Endothelial cell of umbilical vein (primary cell): ENCODE measurements at regions not wholly inside any gene's neighbourhood (a gene's known extent, or its start where the extent isn't known, plus 50 kb on each side); places are given as distances from the start of the nearest gene placed in this dataset.

Experiments used
- BruUV-seq: library from RNA; stranded (reverse); fragments of 400-500 nt; replicated peaks from 2 replicates; lab custom pipeline; 2021; lab: Mats Ljungman, UMichigan
- CTCF ChIA-PET: fragments of 300-600, 350-600 bp; sonication (Branson Sonifier 250); formaldehyde crosslinking; loops from one replicate; lab custom pipeline; 2021; ENCODE audit warnings: antibody characterized with exemption, inconsistent platforms; lab: Charles Lee
- POLR2A ChIA-PET: fragments of 300-600, 350-600 bp; sonication (Branson Sonifier 250); formaldehyde crosslinking; loops from one replicate; lab custom pipeline; 2021; ENCODE audit warnings: antibody characterized with exemption, inconsistent platforms; lab: Charles Lee
- DNase-seq: peaks from one replicate; pipeline ENCODE4 v3.0.0-alpha.2; 2011; ENCODE audit warnings: low read depth, low spot score
- FAIRE-seq: peaks from 2 replicates; lab custom pipeline; 2011; peaks lifted over from hg19 to GRCh38; lab: Jason Lieb, UNC
- H2AFZ ChIP-seq: 2 replicates; pipeline ENCODE4 v1.6.0; 2012; ENCODE audit warnings: low read depth, low read length, control low read depth, inconsistent platforms
- H3K27ac ChIP-seq: 2 replicates; pipeline ENCODE4 v1.5.1; 2011; ENCODE audit warnings: low read depth, mild to moderate bottlenecking, control low read depth, low read length, moderate library complexity; ENCODE audit not compliant: insufficient read depth
- H3K27me3 ChIP-seq, 2 experiments: 2 replicates each; pipeline versions ENCODE4 v1.6.0 to v1.6.1; 2011; ENCODE audit warnings: low read length in 2 of 2, mixed read lengths in 1 of 2; ENCODE audit not compliant: control insufficient read depth in 2 of 2, insufficient read depth in 2 of 2
- H3K36me3 ChIP-seq, 2 experiments: 2 replicates in 1 of 2; 3 replicates in 1 of 2; pipeline ENCODE4 v1.5.1; 2011; ENCODE audit warnings: low read length in 2 of 2, mild to moderate bottlenecking in 1 of 2, moderate library complexity in 1 of 2; ENCODE audit not compliant: control insufficient read depth in 2 of 2, insufficient read depth in 2 of 2; ENCODE audit errors: extremely low read depth in 1 of 2
- H3K4me1 ChIP-seq: 3 replicates; pipeline ENCODE4 v1.5.1; 2011; ENCODE audit warnings: mild to moderate bottlenecking, low read length; ENCODE audit not compliant: control insufficient read depth, insufficient read depth; ENCODE audit errors: extremely low read depth
- H3K4me2 ChIP-seq: 2 replicates; pipeline ENCODE4 v1.6.1; 2011; ENCODE audit warnings: low read length, control low read depth, mixed read lengths; ENCODE audit not compliant: insufficient read depth
- H3K4me3 ChIP-seq, 3 experiments: fragments of 200-600 bp in 1 of 3; sonication (generic), shearing (Covaris generic) in 1 of 3; replicated peaks in 1 of 3; 2 replicates each; pipeline ENCODE4 v1.5.1; 2011 to 2016; ENCODE audit warnings: control low read depth in 3 of 3, low read length in 3 of 3, mild to moderate bottlenecking in 2 of 3, inconsistent platforms in 1 of 3, low read depth in 1 of 3, moderate library complexity in 1 of 3; ENCODE audit not compliant: insufficient read depth in 1 of 3
- H3K79me2 ChIP-seq: 2 replicates; pipeline ENCODE4 v1.6.0; 2012; ENCODE audit warnings: low read length, inconsistent platforms; ENCODE audit not compliant: control insufficient read depth, insufficient read depth
- H3K9ac ChIP-seq: replicated peaks from 2 replicates; pipeline ENCODE3; 2011; ENCODE audit warnings: low read length, control low read depth; ENCODE audit not compliant: insufficient read depth; ENCODE audit errors: extremely low read depth
- H3K9me1 ChIP-seq: replicated peaks from 3 replicates; pipeline ENCODE4 v1.6.0; 2011; ENCODE audit warnings: mild to moderate bottlenecking, low read length; ENCODE audit not compliant: control insufficient read depth, insufficient read depth; ENCODE audit errors: extremely low read depth
- H3K9me3 ChIP-seq: replicated peaks from 2 replicates; pipeline ENCODE4 v1.5.1; 2012; ENCODE audit warnings: low read length, inconsistent platforms; ENCODE audit not compliant: control insufficient read depth, insufficient read depth
- H4K20me1 ChIP-seq: replicated peaks from 2 replicates; pipeline ENCODE3; 2011; ENCODE audit warnings: mild to moderate bottlenecking, low read length; ENCODE audit not compliant: control insufficient read depth, insufficient read depth; ENCODE audit errors: extremely low read depth
- EZH2 ChIP-seq: IDR thresholded peaks from 2 replicates; pipeline ENCODE4 v1.6.1; 2012; ENCODE audit warnings: borderline replicate concordance, low read depth, mild to moderate bottlenecking, moderate library complexity, low read length, inconsistent platforms; ENCODE audit not compliant: severe bottlenecking
- FOS ChIP-seq: IDR thresholded peaks from 2 replicates; pipeline ENCODE4 v1.6.1; 2011; ENCODE audit warnings: mild to moderate bottlenecking, low read length, moderate library complexity, borderline replicate concordance; ENCODE audit not compliant: insufficient read depth
- GATA2 ChIP-seq: IDR thresholded peaks from 2 replicates; pipeline ENCODE4 v1.7.0; 2011; ENCODE audit warnings: low read depth, mild to moderate bottlenecking, moderate library complexity, mixed read lengths, low read length; ENCODE audit not compliant: insufficient read length, insufficient read depth
- JUN ChIP-seq: IDR thresholded peaks from 2 replicates; pipeline ENCODE4 v1.6.1; 2011; ENCODE audit warnings: borderline replicate concordance, low read depth; ENCODE audit not compliant: insufficient read length, insufficient read depth
- MYC ChIP-seq: IDR thresholded peaks from one replicate; pipeline ENCODE4 v1.6.1; 2011; ENCODE audit warnings: mild to moderate bottlenecking, low read depth, low read length
- POLR2A ChIP-seq: IDR thresholded peaks from 2 replicates; pipeline ENCODE4 v1.6.1; 2012; ENCODE audit warnings: low read depth, mild to moderate bottlenecking, control low read depth, low read length
- POLR2AphosphoS5 ChIP-seq: IDR thresholded peaks from 2 replicates; pipeline ENCODE4 v1.6.1; 2012; ENCODE audit warnings: low read depth, mild to moderate bottlenecking, control low read depth, low read length, moderate library complexity; ENCODE audit not compliant: insufficient read depth
- dilution Hi-C: fragments of 300-500 bp; cut with MboI; formaldehyde crosslinking; loops from one replicate; pipeline ENCODE4 v1.15.0; 2019; ENCODE audit warnings: low sequenced_read_pairs; ENCODE audit not compliant: extremely low pct_ligation_motif_present
- intact Hi-C: fragments of 100-400 bp; cut with micrococcal nuclease; formaldehyde crosslinking; loops from one replicate; pipeline ENCODE4 v1.10.0; 2022
- TF ChIP-seq, protein P1 (sequence below), 2 donors: IDR thresholded peaks; 1 replicate in 1 of 2; 2 replicates in 1 of 2; pipeline ENCODE4 v1.5.1; 2011; ENCODE audit warnings: low read length in 2 of 2, mild to moderate bottlenecking in 2 of 2, moderate library complexity in 2 of 2, control low read depth in 1 of 2, inconsistent platforms in 1 of 2, low read depth in 1 of 2; ENCODE audit not compliant: insufficient read depth in 1 of 2; ENCODE audit errors: extremely low read depth in 1 of 2
- TF ChIP-seq, protein P2 (sequence below): IDR thresholded peaks from 2 replicates; pipeline ENCODE4 v1.6.1; 2011; ENCODE audit not compliant: insufficient read depth, insufficient read length

DNA sequence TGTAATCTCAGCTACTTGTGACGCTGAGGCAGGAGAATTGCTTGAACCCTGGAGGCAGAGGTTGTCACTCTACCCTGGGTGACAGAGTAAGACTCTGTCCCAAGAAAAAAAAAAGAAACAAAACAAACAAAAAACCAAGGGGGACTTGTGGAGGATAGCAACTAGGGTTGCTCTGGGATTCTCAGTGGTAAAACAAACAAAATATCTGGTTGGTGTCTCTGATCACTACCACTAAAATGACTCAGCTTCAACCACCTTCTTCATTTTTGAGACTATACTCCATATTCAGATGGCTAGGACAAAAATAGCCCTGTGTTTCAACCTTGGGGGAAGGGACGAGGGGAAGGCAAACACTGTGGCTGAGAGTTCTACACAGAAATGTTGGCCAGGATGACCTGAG is 110.3 kb downstream of the ARRDC3 start:
- no TSS peak for BruUV-seq
- POLR2A ChIA-PET = no interaction called here
- dilution Hi-C loops = no loop called here

More for the DNA sequence above, 110.3 kb downstream of the ARRDC3 start:
- H3K36me3 ChIP-seq = no peaks in the 10 kb centered on the region
- H3K27ac ChIP-seq = no peak overlapping the region
- FAIRE-seq = no peak
- no peak overlapping the region for H3K9ac ChIP-seq
- no peaks in the 10 kb centered on the region for H3K27me3 ChIP-seq
- no peak overlapping the region for H3K4me2 ChIP-seq
- H3K79me2 ChIP-seq = no peaks in the 10 kb centered on the region
- no peak overlapping the region for H3K4me3 ChIP-seq
- no peaks in the 10 kb centered on the region for H3K4me1 ChIP-seq
- TF ChIP-seq, protein P1, sequence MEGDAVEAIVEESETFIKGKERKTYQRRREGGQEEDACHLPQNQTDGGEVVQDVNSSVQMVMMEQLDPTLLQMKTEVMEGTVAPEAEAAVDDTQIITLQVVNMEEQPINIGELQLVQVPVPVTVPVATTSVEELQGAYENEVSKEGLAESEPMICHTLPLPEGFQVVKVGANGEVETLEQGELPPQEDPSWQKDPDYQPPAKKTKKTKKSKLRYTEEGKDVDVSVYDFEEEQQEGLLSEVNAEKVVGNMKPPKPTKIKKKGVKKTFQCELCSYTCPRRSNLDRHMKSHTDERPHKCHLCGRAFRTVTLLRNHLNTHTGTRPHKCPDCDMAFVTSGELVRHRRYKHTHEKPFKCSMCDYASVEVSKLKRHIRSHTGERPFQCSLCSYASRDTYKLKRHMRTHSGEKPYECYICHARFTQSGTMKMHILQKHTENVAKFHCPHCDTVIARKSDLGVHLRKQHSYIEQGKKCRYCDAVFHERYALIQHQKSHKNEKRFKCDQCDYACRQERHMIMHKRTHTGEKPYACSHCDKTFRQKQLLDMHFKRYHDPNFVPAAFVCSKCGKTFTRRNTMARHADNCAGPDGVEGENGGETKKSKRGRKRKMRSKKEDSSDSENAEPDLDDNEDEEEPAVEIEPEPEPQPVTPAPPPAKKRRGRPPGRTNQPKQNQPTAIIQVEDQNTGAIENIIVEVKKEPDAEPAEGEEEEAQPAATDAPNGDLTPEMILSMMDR (IDR thresholded peaks at IDR 0.05; ENCODE audit: extremely low read depth in 1 of 2, insufficient read depth in 1 of 2, low read depth in 1 of 2, low read length in 2 of 2) = no peak
- TF ChIP-seq GATA2 (no peak), POLR2AphosphoS5 (no peak), JUN (no peak), EZH2 (no peak), MYC (no peak), POLR2A (no peak), FOS (no peak)
- TF ChIP-seq, protein P2, sequence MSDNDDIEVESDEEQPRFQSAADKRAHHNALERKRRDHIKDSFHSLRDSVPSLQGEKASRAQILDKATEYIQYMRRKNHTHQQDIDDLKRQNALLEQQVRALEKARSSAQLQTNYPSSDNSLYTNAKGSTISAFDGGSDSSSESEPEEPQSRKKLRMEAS = no peak
- no peak for DNase-seq
- no peaks in the 10 kb centered on the region for H3K9me3 ChIP-seq
- H4K20me1 ChIP-seq = no peaks in the 10 kb centered on the region
- intact Hi-C loops = no loop called here
- no peaks in the 10 kb centered on the region for H3K9me1 ChIP-seq
- CTCF ChIA-PET = interaction anchor here (1.2 kb wide), 1 partner anchor 112 kb away, joined by 5 read pairs; no protein-coding TSS in a partner anchor
- no peak overlapping the region for H2AFZ ChIP-seq
